Islet precursor cell (in vitro differentiated cells): ENCODE measurements at regions not wholly inside any gene's neighbourhood (a gene's known extent, or its start where the extent isn't known, plus 50 kb on each side); places are given as distances from the start of the nearest gene placed in this dataset.
"Not testable (repeated sequence)": the region's sequence is repeated elsewhere in the genome, so short reads cannot be mapped to it uniquely, and the experiment has no call there.

Experiments used
- DNase-seq: peaks from one replicate; pipeline ENCODE4 v3.0.0-alpha.2; 2018

GRCh38 chr3:34013818-34014570 lies 215.6 kb downstream of the PDCD6IP start:
- DNase-seq = no peak

DNA sequence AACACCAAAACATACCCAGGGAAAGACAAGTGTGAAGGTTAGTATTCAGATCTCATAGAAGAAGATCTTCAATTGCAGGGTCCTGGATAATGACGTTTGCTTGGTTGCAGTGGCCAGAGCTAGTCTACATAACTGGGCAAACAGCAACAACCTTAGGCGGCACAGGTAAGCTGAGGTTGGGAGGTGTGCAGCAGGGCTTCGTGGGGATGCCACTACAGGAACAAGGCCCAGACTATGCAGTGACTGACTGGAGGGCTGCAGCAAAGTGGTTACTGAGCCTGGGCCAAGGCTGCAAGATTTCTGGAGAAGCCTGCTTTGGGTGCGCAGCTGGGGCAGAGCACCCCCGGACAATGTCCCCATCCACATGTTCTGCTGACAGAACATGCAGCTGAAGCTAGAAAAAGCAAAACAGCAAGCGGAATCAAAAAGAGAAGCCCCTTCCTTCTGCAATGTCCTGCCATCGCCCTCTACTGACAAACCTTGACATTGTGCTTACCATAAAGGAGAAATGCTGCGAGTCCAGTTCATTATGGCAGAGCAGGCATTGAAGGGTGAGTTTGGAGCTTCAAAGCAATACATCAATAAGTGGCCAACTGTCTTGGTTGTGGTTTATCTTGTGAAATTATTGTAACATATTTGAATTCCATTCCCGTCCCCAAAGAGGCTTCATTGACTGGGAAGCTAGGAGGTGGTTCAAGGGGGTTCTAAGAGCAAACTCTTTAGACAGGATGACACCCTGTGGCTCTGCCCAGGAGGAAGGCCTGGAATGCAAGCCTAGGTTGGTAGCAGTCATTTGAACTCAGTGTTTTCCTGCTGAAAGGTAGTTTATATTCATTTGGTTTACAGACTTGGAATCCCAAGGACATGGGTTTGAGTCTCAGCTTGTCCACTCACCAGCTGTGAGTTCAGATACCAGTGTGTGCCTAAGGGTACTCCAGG lies 217.0 kb downstream of the PDCD6IP start:
- DNase-seq = no peak

- DNase-seq = no peak
Observed at GRCh38 chr3:34016925-34017587, 218.6 kb downstream of the PDCD6IP start.

GRCh38 chr3:34017757-34018156 lies 219.3 kb downstream of the PDCD6IP start:
- DNase-seq = no peak

- DNase-seq = no peak
Observed at GRCh38 chr3:34019158-34019557, 220.7 kb downstream of the PDCD6IP start.

GRCh38 chr3:34020170-34020569 lies 221.7 kb downstream of the PDCD6IP start:
- DNase-seq = no peak

DNA sequence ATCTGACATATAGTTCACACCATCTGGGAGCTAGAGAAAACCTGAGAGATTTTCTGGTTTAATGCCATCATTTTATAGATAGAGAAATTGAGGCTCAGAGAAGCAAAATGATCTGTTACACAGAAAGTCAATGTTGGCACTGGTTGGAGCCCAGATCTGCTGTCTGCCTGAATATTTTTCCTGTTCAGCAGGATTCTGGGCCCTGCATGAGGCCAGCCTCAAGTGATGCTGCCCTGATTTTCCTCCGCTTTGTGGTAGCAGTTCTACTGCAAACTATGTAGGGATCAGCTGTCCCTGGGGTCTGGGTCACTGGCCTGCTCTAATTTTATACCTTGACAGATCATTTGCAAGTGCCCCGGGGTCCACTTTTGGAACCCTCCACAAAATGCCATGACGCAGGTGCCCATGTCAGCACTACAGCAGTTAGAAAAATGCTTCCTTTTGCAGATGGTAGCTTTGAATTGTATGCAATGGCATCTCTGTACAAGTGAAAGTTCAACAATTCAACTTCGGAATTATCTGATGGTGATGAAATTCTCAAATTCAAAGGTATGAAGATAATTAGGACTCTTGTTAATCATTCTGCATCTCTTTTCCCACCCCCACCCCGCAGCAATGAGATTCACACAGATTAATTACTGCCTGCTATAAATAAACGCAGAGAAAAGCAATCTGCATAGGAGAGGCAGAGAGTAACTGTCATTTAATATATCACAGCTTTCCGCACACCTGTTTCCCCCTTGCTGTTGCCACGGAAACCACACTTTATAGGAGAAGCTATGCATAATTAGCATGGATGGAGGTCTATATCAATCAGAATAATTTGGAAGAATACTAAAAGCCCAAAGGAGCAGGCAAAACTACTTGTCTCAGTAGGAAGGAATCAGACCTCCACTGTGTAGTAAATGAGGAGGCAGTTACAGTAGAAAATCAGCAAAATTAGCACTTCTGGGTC lies 222.6 kb downstream of the PDCD6IP start:
- DNase-seq = no peak

DNA sequence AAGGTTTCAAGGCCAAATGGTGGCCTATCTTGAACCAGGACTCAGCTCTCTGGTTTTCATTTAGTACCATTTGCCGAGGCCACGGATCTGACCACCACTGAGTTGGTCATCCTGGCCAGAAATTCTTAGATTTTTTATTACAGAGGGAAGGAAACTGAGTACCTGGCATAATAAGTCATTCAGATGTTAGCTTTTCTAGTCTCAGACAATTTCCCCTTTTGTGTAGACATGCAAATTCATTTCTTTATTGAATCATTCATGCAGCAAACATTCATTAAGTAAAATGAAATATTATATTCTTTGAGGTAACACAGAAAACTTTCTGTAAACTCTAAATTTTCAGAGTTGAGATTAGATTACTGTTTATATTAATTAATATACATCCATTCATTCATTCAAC lies 223.7 kb downstream of the PDCD6IP start:
- DNase-seq = no peak

DNA sequence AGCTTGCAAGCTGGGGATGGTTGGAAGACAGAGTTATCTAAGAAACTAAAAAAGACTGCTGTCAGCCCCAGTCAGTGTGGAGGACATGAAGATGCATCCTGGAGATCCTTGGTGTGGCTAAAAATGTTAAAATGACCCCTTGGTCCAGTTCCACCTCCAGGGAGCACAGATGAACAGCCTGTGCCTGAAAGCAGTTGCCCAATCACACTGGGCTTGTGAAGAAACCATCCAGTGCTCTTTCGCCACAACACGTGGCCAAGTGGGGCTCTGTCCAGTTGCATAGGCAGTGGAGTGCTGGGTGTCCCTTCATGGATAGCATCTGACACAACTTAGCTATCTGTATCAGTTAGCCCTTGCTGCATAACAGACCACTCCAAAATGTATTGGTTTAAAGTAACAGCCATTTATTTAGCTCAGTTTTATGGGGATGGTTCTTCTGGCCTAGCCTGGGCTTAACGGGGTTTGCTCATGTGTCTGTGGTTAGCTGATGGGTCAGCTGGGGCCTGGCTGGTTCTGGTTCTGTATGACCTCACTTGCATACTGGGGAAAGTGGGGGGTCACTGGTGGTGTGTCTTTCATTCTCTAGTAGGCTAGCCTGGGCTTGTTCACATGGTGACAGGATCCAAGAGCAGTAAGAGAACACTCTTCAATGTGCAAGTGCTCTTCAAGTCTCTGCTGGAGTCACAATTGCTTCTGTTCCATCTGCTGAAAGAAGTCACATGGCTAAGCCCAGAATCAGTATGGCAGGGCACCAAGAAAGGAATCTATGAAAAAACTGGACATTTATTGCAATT lies 226.2 kb downstream of the PDCD6IP start:
- no peak for DNase-seq

GRCh38 chr3:34033839-34034238 lies 235.4 kb downstream of the PDCD6IP start:
- DNase-seq = no peak

DNA sequence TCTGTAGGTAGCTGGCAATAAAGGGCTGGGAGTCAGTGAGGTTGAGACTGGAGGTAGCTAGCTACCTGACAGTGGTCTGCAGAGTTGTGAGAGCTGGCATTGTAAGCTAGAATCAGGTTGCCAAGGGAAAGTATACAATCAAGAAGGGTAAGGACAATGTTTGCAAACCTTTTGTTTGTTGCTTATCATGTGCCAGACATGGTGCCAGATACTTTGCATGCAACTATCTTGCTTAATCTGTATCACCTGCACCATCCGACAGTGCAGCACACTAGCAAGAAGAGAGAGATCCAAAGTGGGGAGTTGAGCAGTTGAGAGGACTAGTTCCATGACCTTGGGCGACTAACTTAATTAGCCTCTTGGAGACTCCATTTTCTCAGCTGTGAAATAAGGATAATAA lies 236.4 kb downstream of the PDCD6IP start:
- no peak for DNase-seq

DNA sequence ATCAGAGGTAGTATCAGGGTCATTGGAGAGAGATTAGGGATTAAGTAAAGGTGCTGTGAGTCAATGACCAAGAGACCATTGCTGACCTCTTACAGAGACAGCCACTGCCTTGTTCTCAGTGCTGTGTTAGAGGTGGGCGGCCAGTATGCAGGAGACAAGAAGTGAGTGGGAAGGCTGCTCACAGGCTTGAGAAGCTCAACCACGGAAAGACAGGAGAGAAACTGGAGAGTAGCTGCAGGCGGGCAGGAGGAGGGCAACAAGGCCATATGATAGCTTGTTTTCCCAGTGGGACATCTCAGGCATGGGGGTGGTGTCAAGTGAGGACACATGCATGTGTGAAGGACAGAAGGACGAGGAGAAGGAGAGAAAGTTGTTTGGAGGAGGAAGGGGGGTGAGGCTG lies 237.3 kb downstream of the PDCD6IP start:
- DNase-seq = no peak

DNA sequence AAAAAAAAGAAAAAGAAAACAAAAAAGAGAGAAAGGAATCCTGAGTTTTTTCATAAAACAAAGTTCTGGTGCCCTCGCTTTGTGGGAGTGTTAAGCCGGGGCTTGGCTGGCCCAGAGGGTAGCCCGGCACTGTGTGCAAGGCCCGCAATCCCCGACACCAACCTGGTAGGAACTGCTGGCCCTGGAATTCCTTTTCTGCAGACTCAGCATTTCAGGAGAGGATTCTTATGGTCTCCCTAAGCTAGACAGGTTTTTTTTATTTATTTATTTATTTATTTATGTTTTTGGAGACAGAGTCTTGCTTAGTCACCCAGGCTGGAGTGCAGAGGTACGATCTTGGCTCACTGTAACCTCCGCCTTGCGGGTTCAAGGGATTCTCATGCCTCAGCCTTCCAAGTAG lies 238.8 kb downstream of the PDCD6IP start:
- no peak for DNase-seq

DNA sequence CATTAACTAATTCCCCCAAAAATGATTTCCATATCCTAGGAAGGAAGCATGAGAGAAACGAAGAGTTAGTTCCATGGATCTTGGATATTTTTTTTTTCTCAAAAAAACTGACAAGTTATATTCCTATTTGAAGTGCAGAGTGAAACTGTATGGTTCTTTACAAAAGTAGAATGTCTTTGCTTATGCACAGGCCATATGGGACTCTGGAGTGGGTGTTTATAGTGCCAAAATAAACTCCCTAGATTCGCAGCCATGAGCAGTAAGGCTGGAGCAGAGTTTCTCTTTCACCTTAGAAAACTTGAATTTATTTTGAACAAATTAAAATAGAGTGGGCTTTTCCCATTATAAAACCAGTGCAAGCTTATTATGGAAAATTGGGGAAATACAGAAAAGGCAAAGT lies 239.7 kb downstream of the PDCD6IP start:
- no peak for DNase-seq

DNA sequence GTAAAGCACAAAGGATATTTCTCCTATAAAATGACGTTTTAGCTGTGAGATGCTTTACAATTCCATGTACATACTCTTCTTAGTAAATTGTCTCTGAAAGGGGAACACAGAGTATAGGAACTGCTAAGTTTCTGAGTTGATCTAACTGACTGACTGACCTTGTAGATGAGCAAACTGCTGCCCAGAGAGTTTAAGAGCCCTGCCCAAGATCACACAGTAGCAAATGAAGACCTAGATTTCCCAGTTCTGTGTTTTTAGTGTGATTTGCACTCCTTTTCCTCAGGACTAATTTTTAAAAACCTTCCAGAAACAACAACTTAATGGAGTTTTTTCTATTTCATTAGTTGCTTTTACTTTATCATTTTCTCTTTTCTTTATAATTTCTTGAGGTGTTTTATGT lies 247.7 kb downstream of the PDCD6IP start:
- no peak for DNase-seq

DNA sequence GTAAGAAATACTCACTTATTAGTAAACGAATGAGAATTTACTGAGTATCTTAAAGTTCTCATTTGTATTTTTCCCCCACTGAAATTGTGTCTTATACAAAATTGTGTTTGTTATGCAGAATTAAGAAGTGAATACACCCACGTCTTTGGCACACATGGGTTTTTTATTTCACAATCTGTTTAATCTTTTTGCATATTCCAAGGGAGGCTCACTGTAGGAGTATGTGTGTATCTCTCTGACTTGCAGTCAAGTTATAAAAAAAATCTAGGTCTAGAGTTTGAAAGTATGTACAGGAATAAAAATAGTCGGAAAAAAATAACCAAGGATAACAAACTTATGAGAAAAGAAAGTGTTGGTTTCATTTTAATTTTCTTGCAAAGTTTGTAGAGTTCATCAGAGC lies 255.2 kb downstream of the PDCD6IP start:
- DNase-seq = no peak

- DNase-seq = no peak
Observed at GRCh38 chr3:34056181-34056910, 257.9 kb downstream of the PDCD6IP start.

GRCh38 chr3:34056951-34057390 lies 258.5 kb downstream of the PDCD6IP start:
- DNase-seq = no peak

DNA sequence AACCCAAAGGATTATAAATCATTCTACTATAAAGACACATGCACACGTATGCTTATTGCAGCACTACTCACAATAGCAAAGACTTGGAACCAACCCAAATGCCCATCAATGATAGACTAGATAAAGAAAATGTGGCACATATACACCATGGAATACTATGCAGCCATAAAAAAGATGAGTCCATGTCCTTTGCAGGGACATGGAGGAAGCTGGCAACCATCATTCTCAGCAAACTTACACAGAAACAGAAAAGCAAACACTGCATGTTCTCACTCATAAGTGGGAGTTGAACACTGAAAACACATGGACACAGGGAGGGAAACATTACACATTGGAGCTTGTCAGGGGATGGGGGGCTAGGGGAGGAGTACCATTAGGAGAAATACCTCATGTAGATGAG lies 262.6 kb downstream of the PDCD6IP start:
- DNase-seq = not testable (repeated sequence)

- no peak for DNase-seq
Observed at GRCh38 chr3:34065901-34066300, 267.5 kb downstream of the PDCD6IP start.

DNA sequence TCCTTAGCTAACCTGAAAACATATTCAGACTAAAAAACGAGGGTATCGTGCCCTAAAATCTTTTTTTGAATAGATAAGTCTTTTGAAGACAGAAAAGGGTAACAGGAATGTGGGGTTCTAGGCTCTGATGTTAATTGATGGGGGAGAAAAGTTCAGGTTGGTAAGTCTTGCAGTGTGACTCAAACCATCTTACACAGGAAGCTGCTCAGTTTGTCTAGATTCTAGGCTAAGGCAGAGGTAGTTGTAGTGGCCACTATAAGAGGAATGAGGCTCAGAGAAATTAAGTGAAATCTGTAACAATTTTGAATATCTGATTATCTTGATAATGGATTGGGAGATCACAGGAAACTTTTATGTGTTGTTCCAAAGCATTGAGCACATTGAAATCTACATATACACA lies 267.9 kb downstream of the PDCD6IP start:
- DNase-seq = no peak
